NCI-H526 (cell line): ENCODE measurements at regions not wholly inside any gene's neighbourhood (a gene's known extent, or its start where the extent isn't known, plus 50 kb on each side); places are given as distances from the start of the nearest gene placed in this dataset.
"Not testable (repeated sequence)": the region's sequence is repeated elsewhere in the genome, so short reads cannot be mapped to it uniquely, and the experiment has no call there.

ENCODE experiments used
- DNase-seq, 2 experiments: peaks; one replicate each; lab custom pipeline; 2025; lab: John Stamatoyannopoulos, UW

GRCh38 chr5:17400724-17401469 lies 97.1 kb upstream of the TAF11L2 start:
- DNase-seq = no peak

GRCh38 chr5:17401470-17402288 lies 96.4 kb upstream of the TAF11L2 start:
- peak in 1 of 2 experiments; percentile 31 for DNase-seq

GRCh38 chr5:17402289-17403121 lies 95.5 kb upstream of the TAF11L2 start:
- DNase-seq = no peak

- peak in 1 of 2 experiments; percentile 51 for DNase-seq
Observed at GRCh38 chr5:17403695-17404490, 94.1 kb upstream of the TAF11L2 start.

- no peak for DNase-seq
Observed at GRCh38 chr5:17405976-17406375, 92.1 kb upstream of the TAF11L2 start.

GRCh38 chr5:17406423-17406838 lies 91.6 kb upstream of the TAF11L2 start:
- DNase-seq = no peak

GRCh38 chr5:17411436-17412402 lies 86.3 kb upstream of the TAF11L2 start:
- DNase-seq = no peak

GRCh38 chr5:17412760-17413671 lies 85.0 kb upstream of the TAF11L2 start:
- DNase-seq = no peak

GRCh38 chr5:17413691-17414090 lies 84.3 kb upstream of the TAF11L2 start:
- no peak for DNase-seq

GRCh38 chr5:17415321-17415758 lies 82.7 kb upstream of the TAF11L2 start:
- DNase-seq = no peak

GRCh38 chr5:17416374-17416773 lies 81.7 kb upstream of the TAF11L2 start:
- not testable (repeated sequence) for DNase-seq

- DNase-seq = no peak
Observed at GRCh38 chr5:17424674-17425073, 73.4 kb upstream of the TAF11L2 start.

GRCh38 chr5:17425385-17426070 lies 72.5 kb upstream of the TAF11L2 start:
- DNase-seq = no peak

GRCh38 chr5:17426104-17426749 lies 71.8 kb upstream of the TAF11L2 start:
- no peak for DNase-seq

GRCh38 chr5:17428176-17428800 lies 69.7 kb upstream of the TAF11L2 start:
- no peak for DNase-seq

- DNase-seq = no peak
Observed at GRCh38 chr5:17429353-17429752, 68.7 kb upstream of the TAF11L2 start.

GRCh38 chr5:17430241-17430640 lies 67.8 kb upstream of the TAF11L2 start:
- DNase-seq = no peak
